ENCODE measurements at regions not wholly inside any gene's neighbourhood (a gene's known extent, or its start where the extent isn't known, plus 50 kb on each side); places are given as distances from the start of the nearest gene placed in this dataset.

- DNase-seq (ENCODE audit: low read depth): no peak
Measured at GRCh38 chr20:24106150-24106800, 117.7 kb upstream of the GGTLC1 start.

- DNase-seq (ENCODE audit: low read depth): no peak
Measured at GRCh38 chr20:24102749-24103333, 114.3 kb upstream of the GGTLC1 start.

GRCh38 chr20:24102290-24102689 is 113.7 kb upstream of the GGTLC1 start:
- no peak for DNase-seq (ENCODE audit: low read depth)

- no peak for DNase-seq (ENCODE audit: low read depth)
Measured at GRCh38 chr20:24100370-24101011, 111.9 kb upstream of the GGTLC1 start.

- DNase-seq (ENCODE audit: low read depth): no peak
Measured at GRCh38 chr20:24098886-24099285, 110.3 kb upstream of the GGTLC1 start.

- DNase-seq (ENCODE audit: low read depth): no peak
Measured at GRCh38 chr20:24097506-24098245, 109.1 kb upstream of the GGTLC1 start.

- DNase-seq (ENCODE audit: low read depth): no peak
Measured at GRCh38 chr20:24096864-24097450, 108.4 kb upstream of the GGTLC1 start.

GRCh38 chr20:24096264-24096663 is 107.7 kb upstream of the GGTLC1 start:
- DNase-seq (ENCODE audit: low read depth): no peak

GRCh38 chr20:24095756-24096155 is 107.2 kb upstream of the GGTLC1 start:
- no peak for DNase-seq (ENCODE audit: low read depth)

GRCh38 chr20:24095303-24095702 is 106.7 kb upstream of the GGTLC1 start:
- no peak for DNase-seq (ENCODE audit: low read depth)

- DNase-seq (ENCODE audit: low read depth): no peak
Measured at GRCh38 chr20:24089576-24089975, 101.0 kb upstream of the GGTLC1 start.

- DNase-seq (ENCODE audit: low read depth): no peak
Measured at GRCh38 chr20:24086121-24086520, 97.5 kb upstream of the GGTLC1 start.

- DNase-seq (ENCODE audit: low read depth): no peak
Measured at GRCh38 chr20:24084281-24084680, 95.7 kb upstream of the GGTLC1 start.

GRCh38 chr20:24081077-24081476 is 92.5 kb upstream of the GGTLC1 start:
- no peak for DNase-seq (ENCODE audit: low read depth)

- no peak for DNase-seq (ENCODE audit: low read depth)
Measured at GRCh38 chr20:24079661-24080412, 91.3 kb upstream of the GGTLC1 start.

GRCh38 chr20:24077145-24077544 is 88.6 kb upstream of the GGTLC1 start:
- DNase-seq (ENCODE audit: low read depth): no peak

GRCh38 chr20:24070679-24071078 is 82.1 kb upstream of the GGTLC1 start:
- no peak for DNase-seq (ENCODE audit: low read depth)

GRCh38 chr20:24066076-24066700 is 77.6 kb upstream of the GGTLC1 start:
- DNase-seq (ENCODE audit: low read depth): no peak

GRCh38 chr20:24064915-24065314 is 76.3 kb upstream of the GGTLC1 start:
- no peak for DNase-seq (ENCODE audit: low read depth)

GRCh38 chr20:24064092-24064491 is 75.5 kb upstream of the GGTLC1 start:
- no peak for DNase-seq (ENCODE audit: low read depth)

GRCh38 chr20:24063100-24063499 is 74.5 kb upstream of the GGTLC1 start:
- no peak for DNase-seq (ENCODE audit: low read depth)

Measured in Daoy (cell line).